A172 (cell line): ENCODE measurements at regions not wholly inside any gene's neighbourhood (a gene's known extent, or its start where the extent isn't known, plus 50 kb on each side); places are given as distances from the start of the nearest gene placed in this dataset.
"Not testable (repeated sequence)": the region's sequence is repeated elsewhere in the genome, so short reads cannot be mapped to it uniquely, and the experiment has no call there.

Experiments used
- DNase-seq: peaks from one replicate; pipeline ENCODE4 v3.0.0-alpha.2; 2015; ENCODE audit warnings: low spot score

GRCh38 chr16:9141813-9142212, 50.4 kb downstream of the HAPSTR1 start:
- no peak for DNase-seq

GRCh38 chr16:9144106-9144505, 52.7 kb downstream of the HAPSTR1 start:
- no peak for DNase-seq

- no peak for DNase-seq
Measured at GRCh38 chr16:9148374-9149015, 57.1 kb downstream of the HAPSTR1 start.

- no peak for DNase-seq
Measured at GRCh38 chr16:9151074-9151473, 59.6 kb downstream of the HAPSTR1 start.

- DNase-seq: peak; percentile 44
Measured at GRCh38 chr16:9151597-9151996, 60.2 kb downstream of the HAPSTR1 start.

- no peak for DNase-seq
Measured at GRCh38 chr16:9152649-9153501, 61.4 kb downstream of the HAPSTR1 start.

- DNase-seq: no peak
Measured at GRCh38 chr16:9153502-9153864, 62.0 kb downstream of the HAPSTR1 start.

GRCh38 chr16:9154567-9155410, 63.3 kb downstream of the HAPSTR1 start:
- DNase-seq: no peak

GRCh38 chr16:9155871-9156270, 64.4 kb downstream of the HAPSTR1 start:
- no peak for DNase-seq

- peak; percentile 68 for DNase-seq
Measured at GRCh38 chr16:9159839-9160550, 68.6 kb downstream of the HAPSTR1 start.

- no peak for DNase-seq
Measured at GRCh38 chr16:9160551-9160911, 69.1 kb downstream of the HAPSTR1 start.

GRCh38 chr16:9165681-9166080, 74.2 kb downstream of the HAPSTR1 start:
- no peak for DNase-seq

GRCh38 chr16:9166326-9166993, 75.0 kb downstream of the HAPSTR1 start:
- not testable (repeated sequence) for DNase-seq

- DNase-seq: no peak
Measured at GRCh38 chr16:9169094-9169493, 77.7 kb downstream of the HAPSTR1 start.

GRCh38 chr16:9170470-9170869, 79.0 kb downstream of the HAPSTR1 start:
- DNase-seq: no peak

- no peak for DNase-seq
Measured at GRCh38 chr16:9176547-9177418, 85.3 kb downstream of the HAPSTR1 start.

- DNase-seq: no peak
Measured at GRCh38 chr16:9177861-9178260, 86.4 kb downstream of the HAPSTR1 start.

GRCh38 chr16:9183682-9184353, 92.4 kb downstream of the HAPSTR1 start:
- DNase-seq: no peak

GRCh38 chr16:9184354-9184690, 92.9 kb downstream of the HAPSTR1 start:
- DNase-seq: no peak

- DNase-seq: peak; percentile 39
Measured at GRCh38 chr16:9185381-9185780, 93.9 kb downstream of the HAPSTR1 start.
